ENCODE measurements at regions not wholly inside any gene's neighbourhood (a gene's known extent, or its start where the extent isn't known, plus 50 kb on each side); places are given as distances from the start of the nearest gene placed in this dataset.

GRCh38 chr5:101068298-101068697 lies 165.2 kb upstream of the ST8SIA4 start:
- Histone ChIP-seq H3K9me3 (replicated peaks; ENCODE audit: control insufficient read depth, insufficient read depth, low read length) (no peaks in the 10 kb centered on the region), H4K20me1 (replicated peaks; ENCODE audit: control insufficient read depth, extremely low read depth, insufficient read depth, low read length) (no peaks in the 10 kb centered on the region), H3K27me3 (ENCODE audit: control insufficient read depth in 2 of 2, insufficient read depth in 2 of 2, low read length in 2 of 2) (no peaks in the 10 kb centered on the region), H3K4me3 (replicated peaks in 1 of 3; ENCODE audit: insufficient read depth in 1 of 3, low read depth in 1 of 3, low read length in 3 of 3) (no peak overlapping the region), H3K79me2 (ENCODE audit: control insufficient read depth, insufficient read depth, low read length) (no peaks in the 10 kb centered on the region), H2AFZ (ENCODE audit: low read depth, low read length) (no peak overlapping the region), H3K4me2 (ENCODE audit: insufficient read depth, low read length) (no peak overlapping the region), H3K36me3 (ENCODE audit: control insufficient read depth in 2 of 2, extremely low read depth in 1 of 2, insufficient read depth in 2 of 2, low read length in 2 of 2) (no peaks in the 10 kb centered on the region), H3K9me1 (replicated peaks; ENCODE audit: control insufficient read depth, extremely low read depth, insufficient read depth, low read length) (no peaks in the 10 kb centered on the region), H3K27ac (ENCODE audit: insufficient read depth, low read depth, low read length) (no peak overlapping the region), H3K4me1 (ENCODE audit: control insufficient read depth, extremely low read depth, insufficient read depth, low read length) (no peaks in the 10 kb centered on the region), H3K9ac (replicated peaks; ENCODE audit: extremely low read depth, insufficient read depth, low read length) (no peak overlapping the region)
- no peak for TF ChIP-seq FOS (IDR thresholded peaks at IDR 0.05; ENCODE audit: borderline replicate concordance, insufficient read depth, low read length)
- TF ChIP-seq MAX (IDR thresholded peaks at IDR 0.05; ENCODE audit: insufficient read depth, insufficient read length), result no peak
- TF ChIP-seq GATA2 (IDR thresholded peaks at IDR 0.05; ENCODE audit: insufficient read depth, insufficient read length, low read depth, low read length), result no peak
- no peak for TF ChIP-seq JUN (IDR thresholded peaks at IDR 0.05; ENCODE audit: borderline replicate concordance, insufficient read depth, insufficient read length, low read depth)
- TF ChIP-seq CTCF (IDR thresholded peaks at IDR 0.05; ENCODE audit: extremely low read depth in 1 of 2, insufficient read depth in 1 of 2, low read depth in 1 of 2, low read length in 2 of 2), result no peak
- no peak for TF ChIP-seq MYC (IDR thresholded peaks at IDR 0.05; ENCODE audit: low read depth, low read length)
- no peak for TF ChIP-seq POLR2AphosphoS5 (IDR thresholded peaks at IDR 0.05; ENCODE audit: insufficient read depth, low read depth, low read length)
- no peak for TF ChIP-seq POLR2A (IDR thresholded peaks at IDR 0.05; ENCODE audit: low read depth, low read length)
- no peak for TF ChIP-seq EZH2 (IDR thresholded peaks at IDR 0.05; ENCODE audit: borderline replicate concordance, low read depth, low read length, severe bottlenecking)
- DNase-seq (ENCODE audit: low read depth, low spot score) (no peak), FAIRE-seq (no peak)
- dilution Hi-C loops (cut with MboI; ENCODE audit: extremely low pct_ligation_motif_present, low sequenced_read_pairs) (no loop called here), intact Hi-C loops (cut with micrococcal nuclease) (no loop called here)
- ChIA-PET CTCF (no interaction called here), POLR2A (no interaction called here)
- no TSS peak for BruUV-seq (replicated peaks)
